ENCODE measurements at regions not wholly inside any gene's neighbourhood (a gene's known extent, or its start where the extent isn't known, plus 50 kb on each side); places are given as distances from the start of the nearest gene placed in this dataset.

GRCh38 chr6:150685860-150686259 lies 86.2 kb downstream of the PLEKHG1 start:
- peaks cover 5% of the 10 kb centered on the region; the same call in 1 of the 3 replicates for H3K4me1 Mint-ChIP-seq
- no peak overlapping the region for H3K27ac Mint-ChIP-seq
- no peaks in the 10 kb centered on the region for H4K20me1 ChIP-seq (replicated peaks; ENCODE audit: insufficient read depth)
- H3K9me3 Mint-ChIP-seq, result no peaks in the 10 kb centered on the region
- H3K9me2 ChIP-seq (ENCODE audit: insufficient read depth), result 0 out of 2 replicates have a peak, but pooled peaks cover 3% of the 10 kb centered on the region
- H3K4me2 ChIP-seq, result no peak overlapping the region
- ATAC-seq (peak; percentile 99), DNase-seq (ENCODE audit: low spot score) (peak; percentile 89)
- H3K4me3 ChIP-seq, result no peak overlapping the region
- no peaks in the 10 kb centered on the region for H3K27me3 Mint-ChIP-seq (ENCODE audit: insufficient read depth, low read depth, poor library complexity)
- no peaks in the 10 kb centered on the region for H3K36me3 Mint-ChIP-seq (ENCODE audit: low read depth)
- H3K27ac ChIP-seq (ENCODE audit: low read depth), result no peak overlapping the region
- no peaks in the 10 kb centered on the region for H3F3A ChIP-seq (replicated peaks; ENCODE audit: low read depth)
- no peaks in the 10 kb centered on the region for H3K27me3 ChIP-seq (ENCODE audit: insufficient read depth)
- no peak overlapping the region for H3K4me3 Mint-ChIP-seq
- H2AFZ ChIP-seq, result no peak overlapping the region
- no peaks in the 10 kb centered on the region for H3K36me3 ChIP-seq (ENCODE audit: insufficient read depth)
- no peaks in the 10 kb centered on the region for H3K4me1 ChIP-seq (ENCODE audit: insufficient read depth)
- peak; percentile 42 for TF ChIP-seq CREB1 (CRISPR knock-in tag; IDR thresholded peaks at IDR 0.05; ENCODE audit: low read depth)
- 0 out of 2 replicates have a peak, but pooled peaks have one; percentile 55 for TF ChIP-seq ZNF462 (CRISPR knock-in tag; IDR thresholded peaks at IDR 0.05)
- no peak for TF ChIP-seq ZNF331 (CRISPR knock-in tag; IDR thresholded peaks at IDR 0.05; ENCODE audit: low read depth)
- TF ChIP-seq CTCF (conservative IDR thresholded peaks at IDR 0.05; ENCODE audit: low read depth in 2 of 2), result peak; percentile 94 to 97
- TF ChIP-seq EZH2 (IDR thresholded peaks at IDR 0.05; ENCODE audit: low read depth, unreplicated experiment), result no peak
- H3K79me2 ChIP-seq (replicated peaks; ENCODE audit: insufficient read depth), result no peaks in the 10 kb centered on the region
